H9 (cell line): ENCODE measurements at regions not wholly inside any gene's neighbourhood (a gene's known extent, or its start where the extent isn't known, plus 50 kb on each side); places are given as distances from the start of the nearest gene placed in this dataset.

Experiments
- DNase-seq: peaks from one replicate; pipeline ENCODE4 v3.0.0-alpha.2; 2017
- H2AFZ ChIP-seq: one replicate; pipeline ENCODE4 v1.6.1; 2013; ENCODE audit warnings: mild to moderate bottlenecking, low read length, control low read depth, moderate library complexity
- H2AK5ac ChIP-seq: 2 replicates; pipeline ENCODE4 v1.6.1; 2013; ENCODE audit warnings: low read length, control low read depth, mixed read lengths; ENCODE audit not compliant: insufficient read length
- H2BK120ac ChIP-seq: one replicate; pipeline ENCODE4 v1.6.1; 2013; ENCODE audit warnings: low read depth, mild to moderate bottlenecking, low read length, control low read depth, inconsistent platforms; ENCODE audit not compliant: poor library complexity, severe bottlenecking
- H2BK12ac ChIP-seq: 2 replicates; pipeline ENCODE4 v1.6.1; 2013; ENCODE audit warnings: low read length, control low read depth, mixed read lengths, low read depth; ENCODE audit not compliant: insufficient read length
- H2BK15ac ChIP-seq: 2 replicates; pipeline ENCODE4 v1.6.1; 2013; ENCODE audit warnings: low read depth, low read length, control low read depth
- H2BK20ac ChIP-seq: one replicate; pipeline ENCODE4 v1.6.1; 2013; ENCODE audit warnings: low read depth, mild to moderate bottlenecking, low read length, control low read depth, inconsistent platforms; ENCODE audit not compliant: poor library complexity, severe bottlenecking
- H2BK5ac ChIP-seq: 2 replicates; pipeline ENCODE4 v1.6.1; 2013; ENCODE audit warnings: low read length, control low read depth, mixed read lengths; ENCODE audit not compliant: insufficient read length
- H3K14ac ChIP-seq: 2 replicates; pipeline ENCODE4 v1.6.1; 2013; ENCODE audit warnings: low read length, control low read depth; ENCODE audit not compliant: insufficient read depth
- H3K18ac ChIP-seq: 2 replicates; pipeline ENCODE4 v1.6.1; 2013; ENCODE audit warnings: low read depth, mild to moderate bottlenecking, mixed read lengths, low read length, control low read depth; ENCODE audit not compliant: insufficient read length
- H3K23ac ChIP-seq: 2 replicates; pipeline ENCODE4 v1.6.1; 2013; ENCODE audit warnings: low read length, control low read depth, mixed read lengths, low read depth; ENCODE audit not compliant: insufficient read length
- H3K23me2 ChIP-seq: 2 replicates; pipeline ENCODE4 v1.6.1; 2013; ENCODE audit warnings: low read depth, mild to moderate bottlenecking, mixed read lengths, low read length, control low read depth; ENCODE audit not compliant: insufficient read length, poor library complexity, severe bottlenecking
- H3K27ac ChIP-seq: 2 replicates; pipeline ENCODE4 v1.5.1; 2013; ENCODE audit warnings: low read length, control low read depth, mixed read lengths, low read depth; ENCODE audit not compliant: insufficient read length
- H3K27me3 ChIP-seq: 2 replicates; pipeline ENCODE4 v1.6.1; 2013; ENCODE audit warnings: low read length, control low read depth, inconsistent platforms; ENCODE audit not compliant: insufficient read depth
- H3K4ac ChIP-seq: 2 replicates; pipeline ENCODE4 v1.6.1; 2013; ENCODE audit warnings: low read depth, mild to moderate bottlenecking, control low read depth, inconsistent platforms, low read length, moderate library complexity
- H3K4me1 ChIP-seq: 2 replicates; pipeline ENCODE4 v1.6.1; 2013; ENCODE audit warnings: low read length, control low read depth, inconsistent platforms; ENCODE audit not compliant: insufficient read depth
- H3K4me2 ChIP-seq: 2 replicates; pipeline ENCODE4 v1.6.1; 2013; ENCODE audit warnings: low read length, control low read depth, mixed read lengths; ENCODE audit not compliant: insufficient read length, insufficient read depth
- H3K56ac ChIP-seq: 2 replicates; pipeline ENCODE4 v1.6.1; 2013; ENCODE audit warnings: low read depth, mild to moderate bottlenecking, mixed read lengths, low read length, control low read depth; ENCODE audit not compliant: insufficient read length
- H3K79me1 ChIP-seq: 2 replicates; pipeline ENCODE4 v1.6.1; 2013; ENCODE audit warnings: low read depth, mild to moderate bottlenecking, moderate library complexity, low read length, control low read depth, inconsistent platforms; ENCODE audit not compliant: insufficient read depth, poor library complexity, severe bottlenecking
- H3K79me2 ChIP-seq: 2 replicates; pipeline ENCODE4 v1.6.1; 2013; ENCODE audit warnings: low read length, control low read depth, inconsistent platforms; ENCODE audit not compliant: insufficient read depth
- H3K9ac ChIP-seq: 2 replicates; pipeline ENCODE4 v1.6.1; 2013; ENCODE audit warnings: low read length, control low read depth, mixed read lengths; ENCODE audit not compliant: insufficient read length; ENCODE audit errors: extremely low read depth
- H3K9me3 ChIP-seq: one replicate; pipeline ENCODE4 v1.6.1; 2013; ENCODE audit warnings: low read depth, low read length, inconsistent platforms; ENCODE audit not compliant: control insufficient read depth
- H3T11ph ChIP-seq: one replicate; pipeline ENCODE4 v1.6.1; 2013; ENCODE audit warnings: mild to moderate bottlenecking, low read length, control low read depth, inconsistent platforms
- H4K20me1 ChIP-seq: one replicate; pipeline ENCODE4 v1.6.1; 2013; ENCODE audit not compliant: control insufficient read depth, insufficient read length, insufficient read depth
- H4K5ac ChIP-seq: 2 replicates; pipeline ENCODE4 v1.6.1; 2013; ENCODE audit warnings: low read depth, mild to moderate bottlenecking, mixed read lengths, low read length, control low read depth; ENCODE audit not compliant: insufficient read length
- H4K8ac ChIP-seq: replicated peaks from 2 replicates; pipeline ENCODE4 v1.6.1; 2013; ENCODE audit warnings: low read length, control low read depth, mixed read lengths, low read depth; ENCODE audit not compliant: insufficient read length
- H4K91ac ChIP-seq: 2 replicates; pipeline ENCODE4 v1.6.1; 2013; ENCODE audit warnings: low read depth, mild to moderate bottlenecking, moderate library complexity, mixed read lengths, low read length, control low read depth; ENCODE audit not compliant: insufficient read length
- H3K27ac Mint-ChIP-seq, 3 experiments: 2 replicates in 2 of 3; 3 replicates in 1 of 3; pipeline ENCODE4 v1.8.0; 2020 to 2021; ENCODE audit warnings: mixed read lengths in 3 of 3, mild to moderate bottlenecking in 1 of 3, moderate library complexity in 1 of 3
- H3K27me3 Mint-ChIP-seq: 2 replicates; pipeline ENCODE4 v1.8.0; 2021; ENCODE audit warnings: low read depth, mild to moderate bottlenecking, moderate library complexity, mixed read lengths
- H3K36me3 Mint-ChIP-seq, 3 experiments: 2 replicates in 2 of 3; 3 replicates in 1 of 3; pipeline ENCODE4 v1.8.0; 2020 to 2021; ENCODE audit warnings: low read depth in 3 of 3, mixed read lengths in 3 of 3; ENCODE audit not compliant: insufficient read depth in 1 of 3
- H3K4me1 Mint-ChIP-seq, 2 experiments: 2 replicates each; pipeline ENCODE4 v1.8.0; 2020; ENCODE audit warnings: mixed read lengths in 2 of 2
- H3K4me3 Mint-ChIP-seq, 2 experiments: 2 replicates in 1 of 2; 3 replicates in 1 of 2; pipeline ENCODE4 v1.8.0; 2020 to 2021; ENCODE audit warnings: mild to moderate bottlenecking in 2 of 2, mixed read lengths in 2 of 2, moderate library complexity in 1 of 2
- H3K9me3 Mint-ChIP-seq, 2 experiments: 2 replicates in 1 of 2; 3 replicates in 1 of 2; pipeline ENCODE4 v1.8.0; 2020; ENCODE audit warnings: mild to moderate bottlenecking in 2 of 2, mixed read lengths in 2 of 2, moderate library complexity in 1 of 2
- whole genome bisulfite sequencing: extraction: QIAGEN DNeasy Blood & Tissue Kit; methylation state at CpG from one replicate; pipeline ENCODE4 v1.1.7; 2013; ENCODE audit warnings: missing lambda C conversion rate, low lambda C conversion rate, mixed read lengths; ENCODE audit not compliant: insufficient read length; ENCODE audit errors: extremely low coverage; 5-methylcytosine and 5-hydroxymethylcytosine counted together
- TF ChIP-seq, protein P1 (sequence below): fragments of 200-600 bp; sonication (generic); conservative IDR thresholded peaks from 3 replicates; pipeline ENCODE4 v1.8.0; 2021; ENCODE audit warnings: antibody characterized with exemption, mild to moderate bottlenecking

DNA sequence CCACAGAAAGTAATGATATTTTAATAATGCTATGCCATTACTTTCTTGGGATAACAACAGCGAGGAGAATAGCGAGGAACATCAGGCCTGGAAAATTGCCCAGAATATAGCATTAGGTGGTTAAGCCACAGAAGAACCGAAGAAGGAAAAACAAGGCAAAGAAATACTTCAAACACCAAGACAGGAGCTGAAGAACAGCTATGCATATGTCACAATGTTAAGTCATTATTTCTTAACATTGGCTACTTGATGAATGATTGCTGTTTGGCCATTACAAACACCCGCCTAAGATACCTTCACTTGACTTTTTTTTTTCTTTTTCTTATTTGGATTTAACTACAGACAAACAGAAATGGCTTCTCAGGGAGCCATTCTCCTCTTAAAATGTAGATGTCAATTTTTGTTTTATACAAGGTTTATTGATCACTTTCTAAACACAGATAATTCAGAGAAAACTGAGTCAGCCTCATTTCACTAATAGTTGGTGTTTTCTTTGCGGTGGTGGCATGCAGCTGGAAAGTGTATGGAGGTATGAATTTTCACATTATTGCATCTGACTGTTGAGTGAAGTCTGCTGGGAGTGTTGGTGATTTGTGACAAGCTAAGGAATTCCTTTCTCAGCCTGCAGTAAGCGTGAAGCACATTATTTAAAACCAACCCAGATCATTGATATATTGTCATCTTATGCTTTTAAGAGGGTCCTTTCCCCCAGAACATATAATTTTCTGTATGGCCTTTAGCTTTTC is 705.7 kb upstream of the NR2F2 start:
- TF ChIP-seq, protein P1, sequence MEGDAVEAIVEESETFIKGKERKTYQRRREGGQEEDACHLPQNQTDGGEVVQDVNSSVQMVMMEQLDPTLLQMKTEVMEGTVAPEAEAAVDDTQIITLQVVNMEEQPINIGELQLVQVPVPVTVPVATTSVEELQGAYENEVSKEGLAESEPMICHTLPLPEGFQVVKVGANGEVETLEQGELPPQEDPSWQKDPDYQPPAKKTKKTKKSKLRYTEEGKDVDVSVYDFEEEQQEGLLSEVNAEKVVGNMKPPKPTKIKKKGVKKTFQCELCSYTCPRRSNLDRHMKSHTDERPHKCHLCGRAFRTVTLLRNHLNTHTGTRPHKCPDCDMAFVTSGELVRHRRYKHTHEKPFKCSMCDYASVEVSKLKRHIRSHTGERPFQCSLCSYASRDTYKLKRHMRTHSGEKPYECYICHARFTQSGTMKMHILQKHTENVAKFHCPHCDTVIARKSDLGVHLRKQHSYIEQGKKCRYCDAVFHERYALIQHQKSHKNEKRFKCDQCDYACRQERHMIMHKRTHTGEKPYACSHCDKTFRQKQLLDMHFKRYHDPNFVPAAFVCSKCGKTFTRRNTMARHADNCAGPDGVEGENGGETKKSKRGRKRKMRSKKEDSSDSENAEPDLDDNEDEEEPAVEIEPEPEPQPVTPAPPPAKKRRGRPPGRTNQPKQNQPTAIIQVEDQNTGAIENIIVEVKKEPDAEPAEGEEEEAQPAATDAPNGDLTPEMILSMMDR, result no peak
- no peaks in the 10 kb centered on the region for H3K79me2 ChIP-seq
- H3K79me1 ChIP-seq, result no peaks in the 10 kb centered on the region
- Mint-ChIP-seq H3K36me3 (peaks cover 0 to 11% (median 3%) of the 10 kb centered on the region in 3 experiments; a peak in 3 of 7 replicates), H3K9me3 (peaks cover 5 to 7% of the 10 kb centered on the region in 2 experiments; a peak in 2 of 5 replicates), H3K4me3 (no peak overlapping the region), H3K27ac (no peak overlapping the region), H3K4me1 (peaks cover 10% of the 10 kb centered on the region in 2 experiments), H3K27me3 (no peaks in the 10 kb centered on the region; the same call in 1 of the 2 replicates)
- H4K5ac ChIP-seq, result no peak overlapping the region
- no CpG with 5 or more reads among the region's 6 CpGs for WGBS
- H3K14ac ChIP-seq, result no peak overlapping the region
- no peak overlapping the region for H3K9ac ChIP-seq
- DNase-seq, result no peak
- no peak overlapping the region for H2AK5ac ChIP-seq
- no peak overlapping the region for H3K4me2 ChIP-seq
- H3K18ac ChIP-seq, result no peak overlapping the region
- H3K56ac ChIP-seq, result no peak overlapping the region
- no peak overlapping the region for H3T11ph ChIP-seq
- no peak overlapping the region for H2AFZ ChIP-seq
- no peak overlapping the region for H2BK120ac ChIP-seq
- no peak overlapping the region for H2BK5ac ChIP-seq
- no peaks in the 10 kb centered on the region for H3K27me3 ChIP-seq
- no peak overlapping the region for H4K91ac ChIP-seq
- no peak overlapping the region for H3K23ac ChIP-seq
- H3K27ac ChIP-seq, result no peak overlapping the region
- H3K4me1 ChIP-seq, result no peaks in the 10 kb centered on the region; the same call in 1 of the 2 replicates
- H3K4ac ChIP-seq, result no peak overlapping the region
- H4K20me1 ChIP-seq, result no peaks in the 10 kb centered on the region
- no peak overlapping the region for H2BK12ac ChIP-seq
- no peaks in the 10 kb centered on the region for H3K23me2 ChIP-seq
- no peaks in the 10 kb centered on the region for H3K9me3 ChIP-seq
- H2BK15ac ChIP-seq, result no peak overlapping the region
- H4K8ac ChIP-seq, result no peak overlapping the region
- no peak overlapping the region for H2BK20ac ChIP-seq
